MM.1S (cell line): ENCODE measurements at regions not wholly inside any gene's neighbourhood (a gene's known extent, or its start where the extent isn't known, plus 50 kb on each side); places are given as distances from the start of the nearest gene placed in this dataset.

Experiments used
- CTCF ChIP-seq: fragments of 300-600 bp; sonication (generic); IDR thresholded peaks from 2 replicates; pipeline ENCODE4 v1.5.1; 2016; ENCODE audit warnings: antibody characterized with exemption, low read length, mixed read lengths
- EZH2 ChIP-seq: fragments of 300-600 bp; sonication (generic); optimal IDR thresholded peaks from 2 replicates; pipeline ENCODE3; 2017; ENCODE audit warnings: low read depth, mild to moderate bottlenecking, antibody characterized with exemption, low read length, mixed read lengths
- EZH2phosphoT487 ChIP-seq: fragments of 300-600 bp; sonication (generic); IDR thresholded peaks from 2 replicates; pipeline ENCODE4 v1.6.1; 2018; ENCODE audit warnings: antibody characterized with exemption, low read length

- TF ChIP-seq CTCF (no peak), EZH2phosphoT487 (no peak), EZH2 (no peak)
Measured at GRCh38 chr4:97027728-97028410, 1115.4 kb downstream of the STPG2 start.
